Amniotic epithelial cell (primary cell): ENCODE measurements at regions not wholly inside any gene's neighbourhood (a gene's known extent, or its start where the extent isn't known, plus 50 kb on each side); places are given as distances from the start of the nearest gene placed in this dataset.
"Not testable (repeated sequence)": the region's sequence is repeated elsewhere in the genome, so short reads cannot be mapped to it uniquely, and the experiment has no call there.

Source experiments
- DNase-seq: peaks from one replicate; pipeline ENCODE4 v3.0.0-alpha.2; 2010; ENCODE audit warnings: low read depth

GRCh38 chr18:59800897-59801296 is 98.9 kb upstream of the PMAIP1 start:
- DNase-seq: no peak

GRCh38 chr18:59799383-59800015 is 100.3 kb upstream of the PMAIP1 start:
- DNase-seq: no peak

DNA sequence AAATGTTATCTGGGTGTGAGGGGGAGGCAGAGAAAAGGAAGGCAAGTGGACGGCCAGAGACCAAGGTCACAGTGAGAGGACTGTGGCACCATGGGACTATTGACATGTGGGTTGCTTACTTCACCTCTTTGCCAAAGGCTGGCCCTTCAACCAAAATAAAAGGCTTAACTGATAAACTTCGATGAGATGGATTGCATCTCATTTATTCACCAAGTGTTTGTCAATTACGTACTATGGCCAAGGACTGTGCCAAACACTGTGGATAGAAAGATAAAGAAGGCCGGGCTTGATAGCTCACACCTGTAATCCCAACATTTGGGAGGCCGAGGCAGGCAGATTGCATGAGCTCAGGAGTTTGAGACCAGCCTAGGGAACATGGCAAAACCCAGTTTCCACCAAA is 98.7 kb upstream of the CCBE1 start:
- DNase-seq: no peak

- no peak for DNase-seq
These were observed 95.1 kb upstream of the CCBE1 start for GRCh38 chr18:59792353-59792752.

GRCh38 chr18:59790346-59790936 is 93.2 kb upstream of the CCBE1 start:
- DNase-seq: not testable (repeated sequence)

- DNase-seq: no peak
These were observed 91.5 kb upstream of the CCBE1 start for GRCh38 chr18:59788791-59789106.

- DNase-seq: peak; percentile 79
These were observed 91.0 kb upstream of the CCBE1 start for GRCh38 chr18:59787998-59788790.

- no peak for DNase-seq
These were observed 87.5 kb upstream of the CCBE1 start for GRCh38 chr18:59784694-59785093.

DNA sequence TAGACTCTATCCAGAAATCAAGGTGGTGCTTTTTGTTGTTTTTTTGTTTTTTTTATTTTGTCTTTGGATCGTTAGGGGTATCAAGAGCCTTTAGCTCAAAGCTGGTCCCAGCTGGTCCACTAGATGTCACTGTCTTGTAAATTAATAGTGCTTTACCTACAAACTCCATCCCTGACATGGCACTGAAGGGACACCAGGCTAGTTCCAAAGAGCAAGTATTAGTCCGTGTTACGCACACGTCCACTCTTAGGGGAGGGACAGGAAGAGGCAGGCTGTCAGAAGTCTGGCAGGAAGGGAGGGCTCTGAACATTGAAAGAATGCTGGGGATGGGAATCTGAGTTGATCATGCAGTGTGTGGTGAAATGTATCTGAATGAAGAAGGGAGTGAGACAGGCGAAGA is 85.9 kb upstream of the CCBE1 start:
- DNase-seq: peak; percentile 49

GRCh38 chr18:59779979-59780378 is 82.8 kb upstream of the CCBE1 start:
- peak; percentile 90 for DNase-seq

DNA sequence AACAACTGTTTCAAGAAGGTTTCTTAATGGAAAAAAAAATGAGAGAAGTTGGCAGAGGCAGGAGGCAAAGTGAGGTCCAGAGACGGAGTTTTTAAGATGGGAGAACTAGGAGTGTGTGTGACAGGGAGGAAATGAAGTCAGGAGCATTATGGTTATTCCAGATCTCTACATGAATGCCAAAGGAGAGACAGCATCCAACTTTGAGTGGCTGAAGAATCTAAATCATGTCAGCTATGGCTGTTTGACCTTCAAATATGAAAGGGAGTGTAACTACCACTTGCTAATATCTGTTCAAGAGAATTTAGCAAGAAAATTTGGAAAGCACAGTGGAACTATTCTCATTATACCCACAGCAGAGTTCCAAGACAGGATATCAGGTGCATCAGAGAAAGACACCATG is 81.2 kb upstream of the CCBE1 start:
- no peak for DNase-seq

DNA sequence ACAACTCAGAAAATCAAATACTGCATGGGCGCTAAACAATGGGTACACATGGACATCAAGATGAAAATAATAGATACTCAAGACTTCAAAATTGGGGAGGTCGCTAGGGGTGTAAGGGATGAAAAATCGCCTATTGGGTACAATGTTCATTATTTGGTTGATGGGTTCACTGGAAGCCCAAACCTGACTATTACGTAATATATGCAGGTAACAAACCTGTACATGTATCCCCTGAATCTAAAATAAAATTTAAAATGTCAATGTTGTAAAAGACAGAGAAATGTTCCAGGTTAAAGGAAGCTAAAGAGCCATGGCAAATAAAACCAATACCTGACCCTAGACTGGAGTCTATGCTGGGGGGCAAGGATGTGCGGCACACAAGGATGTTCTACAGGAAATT is 80.4 kb upstream of the CCBE1 start:
- DNase-seq: no peak

DNA sequence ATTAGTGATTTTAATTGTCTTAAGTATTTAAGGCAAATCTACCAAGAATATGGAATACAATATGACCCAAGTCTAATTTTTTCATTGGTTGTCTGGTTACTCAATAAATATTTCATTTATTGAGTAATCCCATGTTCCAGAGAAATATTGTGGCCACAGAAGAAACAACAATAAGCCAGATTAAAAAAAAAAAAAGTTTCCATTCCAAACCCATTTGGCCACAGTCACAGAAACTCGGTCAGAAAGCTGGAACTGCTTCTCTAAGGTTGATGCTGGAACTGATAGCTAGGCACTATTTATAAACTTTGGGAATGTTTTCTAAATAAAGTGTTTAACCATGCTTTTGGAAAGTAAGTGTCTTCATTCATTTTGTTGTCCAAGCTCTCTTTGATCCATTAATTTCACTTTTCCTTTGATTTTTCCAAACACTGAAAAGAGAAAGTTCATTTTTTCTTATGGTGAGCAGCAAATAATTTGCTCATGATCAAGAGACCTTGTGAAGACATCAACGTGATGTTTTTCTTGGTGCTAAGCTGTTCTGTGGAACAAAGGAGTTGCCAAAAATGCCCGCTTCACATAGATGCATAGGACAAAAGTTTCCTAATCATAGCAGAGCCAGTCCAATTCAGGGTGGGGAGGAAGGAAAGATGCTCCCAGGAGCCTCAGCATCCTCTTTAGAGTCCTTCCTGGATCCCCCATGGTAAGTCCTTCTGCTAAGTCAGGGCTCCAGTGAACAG is 72.1 kb upstream of the CCBE1 start:
- peak; percentile 54 for DNase-seq

DNA sequence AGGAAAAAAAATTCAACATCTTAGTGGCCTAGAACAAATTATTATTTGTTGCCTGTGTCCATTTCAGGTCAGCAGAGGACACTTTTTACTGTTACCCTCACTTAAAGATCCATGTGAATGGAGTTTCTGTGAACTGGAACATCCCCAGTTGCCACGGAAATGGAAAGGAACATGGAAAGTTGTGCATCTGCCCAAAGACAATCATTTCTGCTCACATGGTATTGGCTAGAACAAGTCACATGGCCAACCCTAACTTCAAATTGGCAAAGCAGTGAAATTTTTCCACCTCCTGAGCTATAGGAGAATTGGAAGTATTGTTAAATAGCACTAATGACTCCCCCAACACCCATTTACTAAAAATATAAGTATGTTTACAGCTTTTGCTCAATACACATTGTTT is 71.2 kb upstream of the CCBE1 start:
- DNase-seq: no peak

DNA sequence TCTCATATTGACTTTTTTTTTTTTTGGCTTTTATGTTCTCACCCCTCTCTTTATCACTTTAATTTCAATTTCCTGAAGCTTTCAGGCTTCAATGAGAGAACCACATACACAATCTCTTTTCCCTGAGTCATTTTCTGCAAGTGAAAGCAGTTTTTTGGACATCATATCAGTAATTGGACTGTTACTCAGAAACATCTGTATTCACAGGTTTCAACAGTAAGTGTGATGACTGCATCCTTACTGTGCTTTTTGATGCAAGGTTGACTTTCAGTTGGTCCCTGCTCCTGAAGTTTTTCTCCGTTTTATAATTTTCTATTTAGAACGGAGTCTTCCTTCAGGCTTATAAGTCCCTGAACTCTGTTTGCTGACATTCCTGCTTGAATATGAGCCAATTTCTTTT is 70.5 kb upstream of the CCBE1 start:
- DNase-seq: peak; percentile 57

- DNase-seq: no peak
These were observed 68.1 kb upstream of the CCBE1 start for GRCh38 chr18:59765343-59765742.

- DNase-seq: no peak
These were observed 67.1 kb upstream of the CCBE1 start for GRCh38 chr18:59764281-59764680.

- no peak for DNase-seq
These were observed 66.4 kb upstream of the CCBE1 start for GRCh38 chr18:59763541-59764136.

GRCh38 chr18:59760619-59761600 is 63.7 kb upstream of the CCBE1 start:
- DNase-seq: no peak

DNA sequence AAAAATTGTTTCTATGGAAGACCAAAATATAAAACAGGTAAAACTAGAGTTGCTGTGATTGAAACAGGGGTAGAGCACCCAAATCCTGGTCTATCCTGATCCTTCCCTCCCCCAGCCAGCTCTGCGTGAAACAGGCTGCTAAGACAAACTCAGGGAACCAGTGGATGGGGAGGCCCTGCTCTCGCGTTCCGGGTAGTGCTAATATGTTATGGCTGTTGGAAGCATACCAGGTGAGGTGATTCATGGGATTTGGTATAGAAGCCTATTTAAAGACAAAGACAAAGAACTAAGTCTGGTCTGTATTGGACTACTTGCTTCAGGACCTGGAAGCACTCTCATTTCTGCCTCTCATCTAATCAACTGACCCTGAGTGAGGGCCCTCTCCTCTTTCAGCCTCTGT is 63.0 kb upstream of the CCBE1 start:
- DNase-seq: no peak

DNA sequence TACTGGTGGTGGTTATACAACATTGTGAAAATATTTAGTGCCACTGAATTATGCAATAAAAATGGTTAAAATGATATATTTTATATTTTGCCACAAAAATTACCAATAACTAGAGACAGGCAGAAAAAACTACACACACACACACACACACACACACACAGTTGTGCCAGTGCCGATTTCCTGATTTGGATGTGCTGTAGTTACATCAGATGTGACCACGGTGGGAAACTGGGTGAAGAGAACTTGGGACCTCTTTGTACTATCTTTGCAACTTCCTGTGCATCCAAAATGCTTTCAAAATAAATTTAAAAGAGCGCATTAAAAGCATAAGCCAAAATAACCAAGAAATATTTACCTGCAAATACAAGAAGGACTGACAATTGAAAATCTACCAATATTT is 61.6 kb upstream of the CCBE1 start:
- DNase-seq: no peak
